ENCODE measurements at regions not wholly inside any gene's neighbourhood (a gene's known extent, or its start where the extent isn't known, plus 50 kb on each side); places are given as distances from the start of the nearest gene placed in this dataset.

DNA sequence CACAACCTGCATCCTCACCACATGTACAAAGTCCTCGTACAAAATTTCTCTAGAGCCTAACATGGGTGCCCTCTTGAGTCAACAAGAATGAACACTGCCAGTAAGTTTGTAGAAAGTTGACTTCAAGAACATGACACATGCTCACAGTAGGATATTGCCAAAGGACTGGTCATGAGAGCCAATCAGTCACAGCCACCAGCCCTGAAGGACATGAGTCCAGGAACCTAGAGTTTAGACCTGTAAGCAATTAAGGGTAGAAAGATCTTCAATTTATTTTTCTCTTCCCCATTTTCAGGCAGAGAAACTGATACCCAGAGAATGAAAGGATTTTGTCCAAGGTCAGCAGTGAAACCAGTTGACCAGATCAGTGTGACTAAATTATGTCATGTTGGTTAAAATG lies 96.1 kb downstream of the MAFB start (continued):
- TF ChIP-seq, protein P1, sequence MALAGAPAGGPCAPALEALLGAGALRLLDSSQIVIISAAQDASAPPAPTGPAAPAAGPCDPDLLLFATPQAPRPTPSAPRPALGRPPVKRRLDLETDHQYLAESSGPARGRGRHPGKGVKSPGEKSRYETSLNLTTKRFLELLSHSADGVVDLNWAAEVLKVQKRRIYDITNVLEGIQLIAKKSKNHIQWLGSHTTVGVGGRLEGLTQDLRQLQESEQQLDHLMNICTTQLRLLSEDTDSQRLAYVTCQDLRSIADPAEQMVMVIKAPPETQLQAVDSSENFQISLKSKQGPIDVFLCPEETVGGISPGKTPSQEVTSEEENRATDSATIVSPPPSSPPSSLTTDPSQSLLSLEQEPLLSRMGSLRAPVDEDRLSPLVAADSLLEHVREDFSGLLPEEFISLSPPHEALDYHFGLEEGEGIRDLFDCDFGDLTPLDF (CRISPR knock-in tag; IDR thresholded peaks at IDR 0.05): no peak
- TF ChIP-seq, protein P2, sequence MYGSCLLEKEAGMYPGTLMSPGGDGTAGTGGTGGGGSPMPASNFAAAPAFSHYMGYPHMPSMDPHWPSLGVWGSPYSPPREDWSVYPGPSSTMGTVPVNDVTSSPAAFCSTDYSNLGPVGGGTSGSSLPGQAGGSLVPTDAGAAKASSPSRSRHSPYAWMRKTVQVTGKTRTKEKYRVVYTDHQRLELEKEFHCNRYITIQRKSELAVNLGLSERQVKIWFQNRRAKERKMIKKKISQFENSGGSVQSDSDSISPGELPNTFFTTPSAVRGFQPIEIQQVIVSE (CRISPR knock-in tag; IDR thresholded peaks at IDR 0.05; ENCODE audit: borderline replicate concordance): no peak

DNA sequence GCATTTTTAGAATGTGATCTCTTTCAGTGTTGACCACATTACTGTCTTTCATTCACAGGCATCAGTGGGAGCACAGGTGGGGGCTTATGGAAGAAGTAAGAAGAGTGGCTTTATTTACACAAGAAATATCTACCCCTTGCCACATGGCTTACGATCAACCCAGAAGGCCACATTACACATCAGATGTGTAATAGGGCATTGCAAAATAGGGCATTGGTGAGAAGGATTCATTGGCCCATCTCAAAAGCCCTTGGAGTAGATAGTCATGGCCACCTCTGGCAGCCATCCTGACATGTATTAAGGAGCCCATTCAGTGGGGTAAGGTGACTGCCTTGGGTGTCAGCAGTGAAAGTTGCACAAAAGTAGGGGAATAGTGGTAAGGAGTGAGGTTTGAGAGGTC lies 97.5 kb downstream of the MAFB start:
- ChIA-PET POLR2A (no interaction called here), CTCF (no interaction called here)
- DNase-seq (ENCODE audit: low spot score) (no peak), ATAC-seq (no peak)
- Mint-ChIP-seq H3K4me3 (no peak overlapping the region), H3K36me3 (no peaks in the 10 kb centered on the region), H3K9me3 (peaks cover 27% of the 10 kb centered on the region), H3K4me1 (no peaks in the 10 kb centered on the region), H3K27me3 (ENCODE audit: low read depth) (peaks cover 25% of the 10 kb centered on the region), H3K27ac (no peak overlapping the region)
- TF ChIP-seq, protein P3, sequence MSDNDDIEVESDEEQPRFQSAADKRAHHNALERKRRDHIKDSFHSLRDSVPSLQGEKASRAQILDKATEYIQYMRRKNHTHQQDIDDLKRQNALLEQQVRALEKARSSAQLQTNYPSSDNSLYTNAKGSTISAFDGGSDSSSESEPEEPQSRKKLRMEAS (CRISPR knock-in tag; IDR thresholded peaks at IDR 0.05): no peak
- TF ChIP-seq, protein P4, sequence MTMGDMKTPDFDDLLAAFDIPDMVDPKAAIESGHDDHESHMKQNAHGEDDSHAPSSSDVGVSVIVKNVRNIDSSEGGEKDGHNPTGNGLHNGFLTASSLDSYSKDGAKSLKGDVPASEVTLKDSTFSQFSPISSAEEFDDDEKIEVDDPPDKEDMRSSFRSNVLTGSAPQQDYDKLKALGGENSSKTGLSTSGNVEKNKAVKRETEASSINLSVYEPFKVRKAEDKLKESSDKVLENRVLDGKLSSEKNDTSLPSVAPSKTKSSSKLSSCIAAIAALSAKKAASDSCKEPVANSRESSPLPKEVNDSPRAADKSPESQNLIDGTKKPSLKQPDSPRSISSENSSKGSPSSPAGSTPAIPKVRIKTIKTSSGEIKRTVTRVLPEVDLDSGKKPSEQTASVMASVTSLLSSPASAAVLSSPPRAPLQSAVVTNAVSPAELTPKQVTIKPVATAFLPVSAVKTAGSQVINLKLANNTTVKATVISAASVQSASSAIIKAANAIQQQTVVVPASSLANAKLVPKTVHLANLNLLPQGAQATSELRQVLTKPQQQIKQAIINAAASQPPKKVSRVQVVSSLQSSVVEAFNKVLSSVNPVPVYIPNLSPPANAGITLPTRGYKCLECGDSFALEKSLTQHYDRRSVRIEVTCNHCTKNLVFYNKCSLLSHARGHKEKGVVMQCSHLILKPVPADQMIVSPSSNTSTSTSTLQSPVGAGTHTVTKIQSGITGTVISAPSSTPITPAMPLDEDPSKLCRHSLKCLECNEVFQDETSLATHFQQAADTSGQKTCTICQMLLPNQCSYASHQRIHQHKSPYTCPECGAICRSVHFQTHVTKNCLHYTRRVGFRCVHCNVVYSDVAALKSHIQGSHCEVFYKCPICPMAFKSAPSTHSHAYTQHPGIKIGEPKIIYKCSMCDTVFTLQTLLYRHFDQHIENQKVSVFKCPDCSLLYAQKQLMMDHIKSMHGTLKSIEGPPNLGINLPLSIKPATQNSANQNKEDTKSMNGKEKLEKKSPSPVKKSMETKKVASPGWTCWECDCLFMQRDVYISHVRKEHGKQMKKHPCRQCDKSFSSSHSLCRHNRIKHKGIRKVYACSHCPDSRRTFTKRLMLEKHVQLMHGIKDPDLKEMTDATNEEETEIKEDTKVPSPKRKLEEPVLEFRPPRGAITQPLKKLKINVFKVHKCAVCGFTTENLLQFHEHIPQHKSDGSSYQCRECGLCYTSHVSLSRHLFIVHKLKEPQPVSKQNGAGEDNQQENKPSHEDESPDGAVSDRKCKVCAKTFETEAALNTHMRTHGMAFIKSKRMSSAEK (CRISPR knock-in tag; IDR thresholded peaks at IDR 0.05; ENCODE audit: borderline replicate concordance): no peak
- TF ChIP-seq JAZF1 (CRISPR knock-in tag; IDR thresholded peaks at IDR 0.05): no peak
- no peak for TF ChIP-seq ETV6 (CRISPR knock-in tag; IDR thresholded peaks at IDR 0.05)
- no peak for TF ChIP-seq SMAD3 (CRISPR knock-in tag; IDR thresholded peaks at IDR 0.05; ENCODE audit: borderline replicate concordance)
- TF ChIP-seq TCF7 (CRISPR knock-in tag; IDR thresholded peaks at IDR 0.05; ENCODE audit: low read depth): no peak
- no peak for TF ChIP-seq PRRX2 (CRISPR knock-in tag; IDR thresholded peaks at IDR 0.05)
- TF ChIP-seq ELF4 (CRISPR knock-in tag; IDR thresholded peaks at IDR 0.05; ENCODE audit: low read depth): no peak
- TF ChIP-seq GABPB1 (CRISPR knock-in tag; IDR thresholded peaks at IDR 0.05): no peak
- TF ChIP-seq ZNF263 (CRISPR knock-in tag; IDR thresholded peaks at IDR 0.05; ENCODE audit: low read depth): no peak
- no peak for TF ChIP-seq SP1 (CRISPR knock-in tag; conservative IDR thresholded peaks at IDR 0.05)
- no peak for TF ChIP-seq HMGA2 (CRISPR knock-in tag; IDR thresholded peaks at IDR 0.05)
- TF ChIP-seq, protein P5, sequence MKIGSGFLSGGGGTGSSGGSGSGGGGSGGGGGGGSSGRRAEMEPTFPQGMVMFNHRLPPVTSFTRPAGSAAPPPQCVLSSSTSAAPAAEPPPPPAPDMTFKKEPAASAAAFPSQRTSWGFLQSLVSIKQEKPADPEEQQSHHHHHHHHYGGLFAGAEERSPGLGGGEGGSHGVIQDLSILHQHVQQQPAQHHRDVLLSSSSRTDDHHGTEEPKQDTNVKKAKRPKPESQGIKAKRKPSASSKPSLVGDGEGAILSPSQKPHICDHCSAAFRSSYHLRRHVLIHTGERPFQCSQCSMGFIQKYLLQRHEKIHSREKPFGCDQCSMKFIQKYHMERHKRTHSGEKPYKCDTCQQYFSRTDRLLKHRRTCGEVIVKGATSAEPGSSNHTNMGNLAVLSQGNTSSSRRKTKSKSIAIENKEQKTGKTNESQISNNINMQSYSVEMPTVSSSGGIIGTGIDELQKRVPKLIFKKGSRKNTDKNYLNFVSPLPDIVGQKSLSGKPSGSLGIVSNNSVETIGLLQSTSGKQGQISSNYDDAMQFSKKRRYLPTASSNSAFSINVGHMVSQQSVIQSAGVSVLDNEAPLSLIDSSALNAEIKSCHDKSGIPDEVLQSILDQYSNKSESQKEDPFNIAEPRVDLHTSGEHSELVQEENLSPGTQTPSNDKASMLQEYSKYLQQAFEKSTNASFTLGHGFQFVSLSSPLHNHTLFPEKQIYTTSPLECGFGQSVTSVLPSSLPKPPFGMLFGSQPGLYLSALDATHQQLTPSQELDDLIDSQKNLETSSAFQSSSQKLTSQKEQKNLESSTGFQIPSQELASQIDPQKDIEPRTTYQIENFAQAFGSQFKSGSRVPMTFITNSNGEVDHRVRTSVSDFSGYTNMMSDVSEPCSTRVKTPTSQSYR (CRISPR knock-in tag; IDR thresholded peaks at IDR 0.05): no peak
- TF ChIP-seq ZNF396 (CRISPR knock-in tag; IDR thresholded peaks at IDR 0.05; ENCODE audit: borderline replicate concordance): no peak
- TF ChIP-seq, protein P6, sequence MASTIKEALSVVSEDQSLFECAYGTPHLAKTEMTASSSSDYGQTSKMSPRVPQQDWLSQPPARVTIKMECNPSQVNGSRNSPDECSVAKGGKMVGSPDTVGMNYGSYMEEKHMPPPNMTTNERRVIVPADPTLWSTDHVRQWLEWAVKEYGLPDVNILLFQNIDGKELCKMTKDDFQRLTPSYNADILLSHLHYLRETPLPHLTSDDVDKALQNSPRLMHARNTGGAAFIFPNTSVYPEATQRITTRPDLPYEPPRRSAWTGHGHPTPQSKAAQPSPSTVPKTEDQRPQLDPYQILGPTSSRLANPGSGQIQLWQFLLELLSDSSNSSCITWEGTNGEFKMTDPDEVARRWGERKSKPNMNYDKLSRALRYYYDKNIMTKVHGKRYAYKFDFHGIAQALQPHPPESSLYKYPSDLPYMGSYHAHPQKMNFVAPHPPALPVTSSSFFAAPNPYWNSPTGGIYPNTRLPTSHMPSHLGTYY (CRISPR knock-in tag; IDR thresholded peaks at IDR 0.05): no peak
- TF ChIP-seq NR3C1 (CRISPR knock-in tag; conservative IDR thresholded peaks at IDR 0.05; ENCODE audit: low read depth): no peak
- TF ChIP-seq ATF1 (CRISPR knock-in tag; IDR thresholded peaks at IDR 0.05): no peak

Measured in WTC11 (cell line).